Prostate gland (tissue), 2 donors: ENCODE measurements at regions not wholly inside any gene's neighbourhood (a gene's known extent, or its start where the extent isn't known, plus 50 kb on each side); places are given as distances from the start of the nearest gene placed in this dataset.

ENCODE experiments used
- DNase-seq: peaks from one replicate; pipeline ENCODE4 v3.0.0-alpha.2; 2019; ENCODE audit warnings: low spot score
- H3K27ac ChIP-seq, 2 donors: fragments of 200-600 bp; sonication (generic); 2 replicates each; pipeline ENCODE4 v1.5.1; 2017 to 2019
- H3K27me3 ChIP-seq: fragments of 200-600 bp; sonication (generic); replicated peaks from 2 replicates; pipeline ENCODE4 v1.5.1; 2019; ENCODE audit not compliant: insufficient read depth
- H3K36me3 ChIP-seq, 2 donors: fragments of 200-600 bp; sonication (generic); 1 replicate in 1 of 2; 2 replicates in 1 of 2; pipeline versions ENCODE4 v1.5.1 to v1.8.1; 2017 to 2019
- H3K4me1 ChIP-seq: fragments of 200-600 bp; sonication (generic); replicated peaks from 2 replicates; pipeline ENCODE4 v1.5.1; 2019
- H3K4me3 ChIP-seq, 2 donors: fragments of 200-600 bp; sonication (generic); 2 replicates each; pipeline ENCODE4 v1.5.1; 2017 to 2019
- H3K9me3 ChIP-seq: fragments of 200-600 bp; sonication (generic); 2 replicates; pipeline ENCODE4 v1.5.1; 2017
- CTCF ChIP-seq, 4 experiments: fragments of 200-600 bp in 2 of 4; fragments of 450-650 bp in 2 of 4; sonication (generic) in 2 of 4; IDR thresholded peaks; 1 replicate in 3 of 4; 2 replicates in 1 of 4; pipeline ENCODE4 v1.5.1; 2016 to 2019; ENCODE audit warnings: antibody characterized with exemption in 4 of 4, mild to moderate bottlenecking in 2 of 4, moderate library complexity in 2 of 4
- POLR2A ChIP-seq: fragments of 450-650 bp; IDR thresholded peaks from one replicate; pipeline ENCODE4 v1.6.1; 2016; ENCODE audit warnings: antibody characterized with exemption, mild to moderate bottlenecking
- POLR2AphosphoS5 ChIP-seq: sonication (generic); formaldehyde crosslinking; IDR thresholded peaks from one replicate; pipeline ENCODE4 v1.6.1; 2017; ENCODE audit warnings: antibody characterized with exemption
- WGBS: methylation state at CpG from one replicate; pipeline ENCODE4 v1.1.5; 2018; 5-methylcytosine and 5-hydroxymethylcytosine counted together
- intact Hi-C: fragments of 100-400 bp; cut with DNase I; formaldehyde crosslinking; loops from one replicate; pipeline ENCODE4 v1.14.2; 2022

- Histone ChIP-seq H3K4me1 (no peaks in the 10 kb centered on the region), H3K27me3 (no peaks in the 10 kb centered on the region), H3K27ac (no peak overlapping the region), H3K4me3 (no peak overlapping the region), H3K9me3 (no peaks in the 10 kb centered on the region), H3K36me3 (no peaks in the 10 kb centered on the region)
- 89% methylated on average over 6 of the region's 6 CpGs for WGBS
- no peak for DNase-seq
- TF ChIP-seq POLR2A (no peak), POLR2AphosphoS5 (no peak), CTCF (IDR thresholded peaks at IDR 0.05) (no peak)
- intact Hi-C loops = no loop called here
These were observed 304.5 kb downstream of the CD83 start for GRCh38 chr6:14422061-14422460.

- H3K27me3 ChIP-seq = no peaks in the 10 kb centered on the region
- H3K4me1 ChIP-seq = no peaks in the 10 kb centered on the region
- intact Hi-C loops = no loop called here
- no peaks in the 10 kb centered on the region for H3K9me3 ChIP-seq
- no peaks in the 10 kb centered on the region for H3K36me3 ChIP-seq
- no peak for TF ChIP-seq POLR2A
- no peak for TF ChIP-seq CTCF (IDR thresholded peaks at IDR 0.05)
- no peak for TF ChIP-seq POLR2AphosphoS5
- DNase-seq = no peak
- no peak overlapping the region for H3K27ac ChIP-seq
- H3K4me3 ChIP-seq = no peak overlapping the region
- 88% methylated on average over 2 of the region's 2 CpGs for WGBS
These were observed 305.3 kb downstream of the CD83 start for GRCh38 chr6:14422917-14423316.

- no peak overlapping the region for H3K27ac ChIP-seq
- no peaks in the 10 kb centered on the region for H3K9me3 ChIP-seq
- 82% methylated on average over 5 of the region's 5 CpGs for WGBS
- TF ChIP-seq CTCF (IDR thresholded peaks at IDR 0.05) (no peak), POLR2A (no peak), POLR2AphosphoS5 (no peak)
- DNase-seq = no peak
- no peaks in the 10 kb centered on the region for H3K36me3 ChIP-seq
- H3K27me3 ChIP-seq = no peaks in the 10 kb centered on the region
- H3K4me1 ChIP-seq = no peaks in the 10 kb centered on the region
- intact Hi-C loops = no loop called here
- no peak overlapping the region for H3K4me3 ChIP-seq
These were observed 305.8 kb downstream of the CD83 start for GRCh38 chr6:14423330-14423729.

- Histone ChIP-seq H3K4me1 (no peaks in the 10 kb centered on the region), H3K36me3 (no peaks in the 10 kb centered on the region), H3K27me3 (no peaks in the 10 kb centered on the region), H3K27ac (no peak overlapping the region), H3K4me3 (no peak overlapping the region), H3K9me3 (no peaks in the 10 kb centered on the region)
- WGBS = 94% methylated on average over 6 of the region's 6 CpGs
- no peak for DNase-seq
- TF ChIP-seq POLR2AphosphoS5 (no peak), CTCF (IDR thresholded peaks at IDR 0.05) (no peak), POLR2A (no peak)
- intact Hi-C loops = no loop called here
These were observed 306.4 kb downstream of the CD83 start for GRCh38 chr6:14423955-14424354.

- Histone ChIP-seq H3K9me3 (no peaks in the 10 kb centered on the region), H3K36me3 (no peaks in the 10 kb centered on the region), H3K4me1 (no peaks in the 10 kb centered on the region), H3K4me3 (no peak overlapping the region), H3K27me3 (no peaks in the 10 kb centered on the region), H3K27ac (no peak overlapping the region)
- WGBS = 96% methylated on average over 6 of the region's 6 CpGs
- DNase-seq = no peak
- TF ChIP-seq POLR2AphosphoS5 = no peak
- no peak for TF ChIP-seq POLR2A
- TF ChIP-seq CTCF (IDR thresholded peaks at IDR 0.05) = no peak
- intact Hi-C loops = no loop called here
These were observed 308.2 kb downstream of the CD83 start for GRCh38 chr6:14425805-14426204.
